Kidney (tissue), 13 donors: ENCODE measurements at regions not wholly inside any gene's neighbourhood (a gene's known extent, or its start where the extent isn't known, plus 50 kb on each side); places are given as distances from the start of the nearest gene placed in this dataset.
A peak's percentile ranks its signal among the peaks of the same experiment; 100 is the strongest.

Experiments
- DNase-seq, 5 donors: peaks; one replicate each; pipeline ENCODE4 v3.0.0-alpha.2; 2013 to 2020
- FAIRE-seq: peaks from 2 replicates; lab custom pipeline; 2012; peaks lifted over from hg19 to GRCh38; lab: Jason Lieb, UNC
- H3K27ac ChIP-seq, 2 donors: one replicate each; pipeline ENCODE4 v1.7.0; 2013; ENCODE audit warnings: low read depth in 2 of 2, low read length in 2 of 2, inconsistent platforms in 1 of 2
- H3K27me3 ChIP-seq: one replicate; pipeline ENCODE4 v1.7.1; 2013; ENCODE audit warnings: low read length, inconsistent platforms; ENCODE audit not compliant: control insufficient read depth, insufficient read depth
- H3K36me3 ChIP-seq, 3 donors: one replicate each; pipeline versions ENCODE4 v1.7.0 to v1.7.1; 2013; ENCODE audit warnings: low read length in 3 of 3, control low read depth in 1 of 3, inconsistent platforms in 1 of 3; ENCODE audit not compliant: insufficient read depth in 3 of 3, control insufficient read depth in 2 of 3
- H3K4me1 ChIP-seq, 3 donors: one replicate each; pipeline versions ENCODE4 v1.7.0 to v1.7.1; 2013; ENCODE audit warnings: low read length in 3 of 3, inconsistent platforms in 1 of 3, low read depth in 1 of 3; ENCODE audit not compliant: control insufficient read depth in 2 of 3, insufficient read depth in 2 of 3
- H3K4me3 ChIP-seq, 3 donors: one replicate each; pipeline versions ENCODE4 v1.7.0 to v1.8.1; 2013; ENCODE audit warnings: low read length in 3 of 3, control low read depth in 1 of 3, inconsistent platforms in 1 of 3
- H3K9ac ChIP-seq, 3 donors: one replicate each; pipeline versions ENCODE4 v1.7.0 to v1.7.1; 2013; ENCODE audit warnings: low read length in 3 of 3, control low read depth in 1 of 3, inconsistent platforms in 1 of 3
- H3K9me3 ChIP-seq, 3 donors: one replicate each; pipeline versions ENCODE4 v1.7.0 to v1.7.1; 2013; ENCODE audit warnings: low read length in 3 of 3, control low read depth in 1 of 3, inconsistent platforms in 1 of 3; ENCODE audit not compliant: control insufficient read depth in 2 of 3, insufficient read depth in 1 of 3
- intact Hi-C: fragments of 100-400 bp; cut with DNase I; formaldehyde crosslinking; loops from one replicate; pipeline ENCODE4 v1.11.1; 2022
- TF ChIP-seq, protein P1 (sequence below): IDR thresholded peaks from 3 replicates; pipeline ENCODE4 v1.5.1; 2012; ENCODE audit warnings: mild to moderate bottlenecking, moderate library complexity, borderline replicate concordance; ENCODE audit not compliant: insufficient read depth; ENCODE audit errors: extremely low read depth
- donor health status: control.
- donor health status: control.
- donor health status: control.
- donor health status: control.
- donor health status: control.
- donor health status: DM: yes; HTN: yes; CAD: no.
- donor health status: Normal renal cell carcinoma (clear cell type).

DNA sequence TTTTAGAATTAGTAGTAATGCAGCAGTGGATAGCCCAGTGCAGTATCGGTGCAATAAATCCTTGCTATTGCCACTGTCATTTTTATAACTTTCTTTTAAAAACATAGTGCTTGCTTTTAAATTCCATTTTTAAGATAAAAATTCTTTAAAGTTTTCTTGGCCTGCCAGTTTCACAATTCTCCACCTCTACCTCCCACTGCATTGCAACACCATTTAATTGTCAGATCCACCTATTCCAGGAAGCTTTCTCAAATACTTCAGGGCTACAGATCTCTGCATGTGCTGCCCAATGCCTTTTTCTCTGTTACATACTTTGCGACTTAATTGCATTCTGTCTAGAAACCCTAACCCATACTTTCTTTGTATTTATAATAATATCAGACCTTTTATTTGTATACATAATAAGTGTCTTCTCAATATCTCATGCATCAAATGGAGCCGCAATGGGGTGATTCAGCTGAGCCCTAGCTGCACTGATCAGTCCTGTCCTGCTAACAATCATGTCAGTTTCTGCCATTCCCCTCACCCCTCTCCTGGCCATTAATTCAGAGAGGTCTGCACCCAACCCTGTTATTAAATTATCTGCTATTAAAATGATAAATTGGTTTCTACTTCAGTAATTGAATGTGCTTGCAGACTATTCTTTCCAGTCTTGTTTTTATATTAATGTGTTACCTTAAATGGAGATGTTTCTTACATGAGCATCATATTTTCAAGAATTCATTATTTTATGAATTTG, 193.1 kb downstream of the SLIT2 start:
- H3K27ac ChIP-seq = no peak overlapping the region
- H3K27me3 ChIP-seq = no peaks in the 10 kb centered on the region
- no peak for FAIRE-seq
- TF ChIP-seq, protein P1, sequence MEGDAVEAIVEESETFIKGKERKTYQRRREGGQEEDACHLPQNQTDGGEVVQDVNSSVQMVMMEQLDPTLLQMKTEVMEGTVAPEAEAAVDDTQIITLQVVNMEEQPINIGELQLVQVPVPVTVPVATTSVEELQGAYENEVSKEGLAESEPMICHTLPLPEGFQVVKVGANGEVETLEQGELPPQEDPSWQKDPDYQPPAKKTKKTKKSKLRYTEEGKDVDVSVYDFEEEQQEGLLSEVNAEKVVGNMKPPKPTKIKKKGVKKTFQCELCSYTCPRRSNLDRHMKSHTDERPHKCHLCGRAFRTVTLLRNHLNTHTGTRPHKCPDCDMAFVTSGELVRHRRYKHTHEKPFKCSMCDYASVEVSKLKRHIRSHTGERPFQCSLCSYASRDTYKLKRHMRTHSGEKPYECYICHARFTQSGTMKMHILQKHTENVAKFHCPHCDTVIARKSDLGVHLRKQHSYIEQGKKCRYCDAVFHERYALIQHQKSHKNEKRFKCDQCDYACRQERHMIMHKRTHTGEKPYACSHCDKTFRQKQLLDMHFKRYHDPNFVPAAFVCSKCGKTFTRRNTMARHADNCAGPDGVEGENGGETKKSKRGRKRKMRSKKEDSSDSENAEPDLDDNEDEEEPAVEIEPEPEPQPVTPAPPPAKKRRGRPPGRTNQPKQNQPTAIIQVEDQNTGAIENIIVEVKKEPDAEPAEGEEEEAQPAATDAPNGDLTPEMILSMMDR = no peak
- no peaks in the 10 kb centered on the region for H3K9me3 ChIP-seq
- no peak for DNase-seq
- peaks cover 0 to 4% (median 0%) of the 10 kb centered on the region in 3 donors for H3K4me1 ChIP-seq
- no peaks in the 10 kb centered on the region for H3K36me3 ChIP-seq
- intact Hi-C loops = no loop called here
- H3K4me3 ChIP-seq = no peak overlapping the region
- no peak overlapping the region for H3K9ac ChIP-seq

DNA sequence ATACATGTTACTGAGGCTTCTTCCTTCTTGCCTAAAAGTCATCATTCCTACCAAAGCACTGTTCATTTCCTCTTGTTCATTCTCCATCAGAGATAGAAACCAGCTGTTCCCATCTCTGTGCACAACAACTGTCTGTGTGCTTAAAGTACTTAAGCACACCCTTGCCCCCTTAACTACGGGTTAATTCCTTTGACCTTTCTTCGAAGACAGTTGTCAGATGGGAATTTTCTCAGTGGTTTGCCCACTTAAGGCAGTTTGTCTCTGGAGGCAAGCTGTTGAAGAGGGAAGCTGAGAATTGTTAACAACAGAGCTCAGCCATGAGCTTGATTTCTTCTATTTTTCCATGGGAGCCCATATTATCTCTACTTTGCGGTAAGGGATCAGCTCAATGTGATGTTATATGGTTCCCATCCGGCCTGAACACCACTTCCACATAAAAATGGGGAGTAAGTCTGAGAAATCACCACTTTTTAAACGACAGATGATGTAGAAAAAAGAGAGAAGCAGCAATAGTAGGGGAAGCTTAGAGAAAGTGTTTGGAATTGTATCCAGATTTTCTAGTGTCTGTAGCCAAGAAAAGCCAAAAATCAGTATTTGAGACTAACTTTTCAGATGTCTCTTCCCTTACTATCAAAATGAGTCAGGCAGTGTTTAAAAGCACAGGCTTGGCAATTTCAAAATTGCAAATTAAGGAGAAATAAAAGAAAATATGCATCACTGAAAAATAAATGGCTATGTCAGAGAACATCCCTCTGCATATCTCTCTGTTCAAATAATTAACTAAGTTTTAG, 194.4 kb downstream of the SLIT2 start:
- H3K27ac ChIP-seq = no peak overlapping the region
- peaks cover 0 to 4% (median 0%) of the 10 kb centered on the region in 3 donors for H3K4me1 ChIP-seq
- no peaks in the 10 kb centered on the region for H3K9me3 ChIP-seq
- peak in 3 of 5 donors; percentile 12 to 83 (median 72) for DNase-seq
- intact Hi-C loops = no loop called here
- no peaks in the 10 kb centered on the region for H3K27me3 ChIP-seq
- H3K9ac ChIP-seq = no peak overlapping the region
- H3K4me3 ChIP-seq = no peak overlapping the region
- H3K36me3 ChIP-seq = no peaks in the 10 kb centered on the region
- no peak for FAIRE-seq
- TF ChIP-seq, protein P1 = no peak

DNA sequence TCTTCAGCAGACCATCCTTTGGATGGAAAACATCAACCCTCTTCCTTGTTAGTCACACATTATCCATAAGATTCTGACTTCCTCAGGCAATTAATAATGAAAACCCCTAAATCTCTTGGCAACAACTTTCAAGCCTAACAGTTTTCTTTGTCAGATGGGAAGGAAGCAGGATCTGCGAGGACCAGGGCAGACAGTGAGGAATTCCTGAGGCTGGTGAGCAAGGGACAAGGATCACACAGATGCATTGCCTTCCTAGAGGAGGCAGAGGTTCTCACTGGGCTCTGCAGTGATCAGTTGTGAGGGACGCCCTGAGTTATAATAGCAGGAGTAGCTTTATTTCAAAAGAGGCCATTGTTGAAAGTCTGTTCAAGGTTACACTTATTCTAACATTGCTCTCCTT, 195.4 kb downstream of the SLIT2 start:
- Histone ChIP-seq H3K9me3 (no peaks in the 10 kb centered on the region), H3K27ac (no peak overlapping the region), H3K4me1 (peaks cover 0 to 4% (median 0%) of the 10 kb centered on the region in 3 donors), H3K27me3 (no peaks in the 10 kb centered on the region), H3K36me3 (no peaks in the 10 kb centered on the region), H3K9ac (no peak overlapping the region), H3K4me3 (no peak overlapping the region)
- intact Hi-C loops = no loop called here
- DNase-seq (no peak), FAIRE-seq (no peak)
- TF ChIP-seq, protein P1 = no peak
